Peyer's patch (tissue), 4 donors: ENCODE measurements at regions not wholly inside any gene's neighbourhood (a gene's known extent, or its start where the extent isn't known, plus 50 kb on each side); places are given as distances from the start of the nearest gene placed in this dataset.

Experiments
- CTCF ChIP-seq, 6 experiments: fragments of 450-650 bp in 4 of 6; fragments of 200-600 bp in 2 of 6; sonication (generic) in 1 of 6; IDR thresholded peaks; one replicate each; pipeline ENCODE4 v1.5.1; 2017 to 2019; ENCODE audit warnings: antibody characterized with exemption in 6 of 6, mild to moderate bottlenecking in 3 of 6, moderate library complexity in 1 of 6
- POLR2A ChIP-seq, 2 donors: fragments of 450-650 bp; IDR thresholded peaks; one replicate each; pipeline ENCODE4 v1.5.1; 2017; ENCODE audit warnings: antibody characterized with exemption in 2 of 2, mild to moderate bottlenecking in 2 of 2, moderate library complexity in 2 of 2

GRCh38 chr3:23701716-23702597 is 103.8 kb upstream of the UBE2E1 start:
- TF ChIP-seq CTCF (IDR thresholded peaks at IDR 0.05) (no peak), POLR2A (IDR thresholded peaks at IDR 0.05) (no peak)
